ENCODE measurements at regions not wholly inside any gene's neighbourhood (a gene's known extent, or its start where the extent isn't known, plus 50 kb on each side); places are given as distances from the start of the nearest gene placed in this dataset.

DNA sequence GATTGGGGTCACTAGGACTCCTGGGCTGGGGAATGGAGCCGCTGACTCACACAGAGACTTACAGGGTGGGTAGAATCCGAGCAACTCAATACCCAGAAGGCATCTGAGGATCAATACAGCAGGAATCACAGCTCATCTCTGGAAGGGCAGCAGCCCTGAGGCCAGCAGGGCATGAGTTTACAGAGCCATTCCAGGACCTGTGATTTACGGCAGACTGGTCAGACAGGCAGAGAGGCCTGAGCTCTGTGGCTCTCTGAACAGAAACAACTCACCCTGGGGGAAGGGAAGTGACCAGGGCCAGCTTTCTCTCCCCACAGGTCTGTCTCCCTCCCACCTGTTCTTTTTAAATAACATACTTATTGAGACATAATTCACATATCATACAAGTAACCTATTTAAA, 88.2 kb upstream of the CXCL12 start:
- DNase-seq = no peak
- no peak overlapping the region for H3K27ac Mint-ChIP-seq
- H3K4me1 Mint-ChIP-seq = no peaks in the 10 kb centered on the region
- H3K4me3 Mint-ChIP-seq = no peak overlapping the region
- CTCF ChIA-PET = no interaction called here
- H3K9me3 Mint-ChIP-seq = no peaks in the 10 kb centered on the region
- TF ChIP-seq, protein P1, sequence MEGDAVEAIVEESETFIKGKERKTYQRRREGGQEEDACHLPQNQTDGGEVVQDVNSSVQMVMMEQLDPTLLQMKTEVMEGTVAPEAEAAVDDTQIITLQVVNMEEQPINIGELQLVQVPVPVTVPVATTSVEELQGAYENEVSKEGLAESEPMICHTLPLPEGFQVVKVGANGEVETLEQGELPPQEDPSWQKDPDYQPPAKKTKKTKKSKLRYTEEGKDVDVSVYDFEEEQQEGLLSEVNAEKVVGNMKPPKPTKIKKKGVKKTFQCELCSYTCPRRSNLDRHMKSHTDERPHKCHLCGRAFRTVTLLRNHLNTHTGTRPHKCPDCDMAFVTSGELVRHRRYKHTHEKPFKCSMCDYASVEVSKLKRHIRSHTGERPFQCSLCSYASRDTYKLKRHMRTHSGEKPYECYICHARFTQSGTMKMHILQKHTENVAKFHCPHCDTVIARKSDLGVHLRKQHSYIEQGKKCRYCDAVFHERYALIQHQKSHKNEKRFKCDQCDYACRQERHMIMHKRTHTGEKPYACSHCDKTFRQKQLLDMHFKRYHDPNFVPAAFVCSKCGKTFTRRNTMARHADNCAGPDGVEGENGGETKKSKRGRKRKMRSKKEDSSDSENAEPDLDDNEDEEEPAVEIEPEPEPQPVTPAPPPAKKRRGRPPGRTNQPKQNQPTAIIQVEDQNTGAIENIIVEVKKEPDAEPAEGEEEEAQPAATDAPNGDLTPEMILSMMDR (IDR thresholded peaks at IDR 0.05) = no peak
- POLR2A ChIA-PET = no interaction called here
- H3K27me3 Mint-ChIP-seq = peaks cover 4% of the 10 kb centered on the region
- H3K36me3 Mint-ChIP-seq (ENCODE audit: low read depth) = no peaks in the 10 kb centered on the region
- no peak for ATAC-seq (ENCODE audit: low read depth)
- intact Hi-C loops (cut with micrococcal nuclease) = no loop called here

DNA sequence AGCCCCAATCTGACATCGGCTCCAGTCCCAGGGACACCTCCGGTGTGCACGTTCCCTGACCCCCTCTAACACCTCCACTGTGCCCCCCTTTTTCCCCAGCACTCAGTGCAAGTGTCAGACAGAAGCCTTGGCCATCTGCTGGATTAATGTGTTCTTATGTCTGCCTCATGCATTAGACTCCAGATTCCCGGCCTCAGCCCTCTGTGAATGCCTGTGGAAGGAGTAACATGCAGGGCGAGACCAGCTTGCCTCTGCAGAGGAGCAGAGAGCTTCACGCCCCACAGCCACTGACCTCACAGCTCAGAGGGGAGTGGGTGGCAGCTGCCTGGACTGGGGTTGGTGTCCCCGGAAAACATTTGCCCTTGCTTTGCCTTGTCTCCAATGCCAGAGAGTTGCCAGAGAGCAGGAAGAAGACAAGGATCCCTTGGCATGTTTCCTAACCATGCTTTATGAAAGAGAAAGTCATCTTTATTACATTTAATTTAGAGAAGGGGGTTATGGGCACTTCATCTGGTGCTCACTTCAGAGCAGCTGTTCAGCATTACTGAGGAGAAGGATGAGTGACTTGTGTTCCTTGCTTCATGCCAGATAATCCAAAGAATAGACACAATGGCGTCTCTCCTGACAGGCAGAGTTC, 91.6 kb upstream of the CXCL12 start:
- intact Hi-C loops (cut with micrococcal nuclease) = no loop called here
- H3K4me1 Mint-ChIP-seq = no peaks in the 10 kb centered on the region
- TF ChIP-seq, protein P1 (IDR thresholded peaks at IDR 0.05) = no peak
- no peak for ATAC-seq (ENCODE audit: low read depth)
- ChIA-PET CTCF (no interaction called here), POLR2A (no interaction called here)
- no peak for DNase-seq
- H3K9me3 Mint-ChIP-seq = no peaks in the 10 kb centered on the region
- no peaks in the 10 kb centered on the region for H3K27me3 Mint-ChIP-seq
- H3K4me3 Mint-ChIP-seq = no peak overlapping the region
- H3K36me3 Mint-ChIP-seq (ENCODE audit: low read depth) = no peaks in the 10 kb centered on the region
- no peak overlapping the region for H3K27ac Mint-ChIP-seq

DNA sequence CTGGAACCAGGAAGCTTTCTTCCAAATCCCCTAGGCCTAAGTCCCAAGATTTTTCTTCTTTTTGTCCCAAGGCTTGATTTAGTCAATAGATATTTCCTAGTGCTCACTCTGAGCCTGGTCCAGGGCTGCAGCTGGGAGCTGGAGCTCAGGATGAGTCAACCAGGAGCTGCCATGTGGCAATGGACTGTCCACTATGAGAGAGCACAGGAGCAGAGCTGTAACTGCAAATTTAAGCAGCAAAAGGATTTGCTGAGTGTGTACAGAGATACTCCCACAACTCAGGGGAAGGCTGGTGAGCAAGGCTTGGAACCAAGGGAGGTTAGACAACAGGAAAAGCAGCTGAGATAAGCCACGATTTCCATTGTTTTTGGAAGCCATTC, 92.1 kb upstream of the CXCL12 start:
- no peak for DNase-seq
- Mint-ChIP-seq H3K4me1 (no peaks in the 10 kb centered on the region), H3K27ac (no peak overlapping the region), H3K9me3 (no peaks in the 10 kb centered on the region), H3K36me3 (ENCODE audit: low read depth) (no peaks in the 10 kb centered on the region), H3K4me3 (no peak overlapping the region), H3K27me3 (no peaks in the 10 kb centered on the region)
- CTCF ChIA-PET = no interaction called here
- POLR2A ChIA-PET = no interaction called here
- no peak for ATAC-seq (ENCODE audit: low read depth)
- intact Hi-C loops (cut with micrococcal nuclease) = no loop called here
- TF ChIP-seq, protein P1 (IDR thresholded peaks at IDR 0.05) = no peak

DNA sequence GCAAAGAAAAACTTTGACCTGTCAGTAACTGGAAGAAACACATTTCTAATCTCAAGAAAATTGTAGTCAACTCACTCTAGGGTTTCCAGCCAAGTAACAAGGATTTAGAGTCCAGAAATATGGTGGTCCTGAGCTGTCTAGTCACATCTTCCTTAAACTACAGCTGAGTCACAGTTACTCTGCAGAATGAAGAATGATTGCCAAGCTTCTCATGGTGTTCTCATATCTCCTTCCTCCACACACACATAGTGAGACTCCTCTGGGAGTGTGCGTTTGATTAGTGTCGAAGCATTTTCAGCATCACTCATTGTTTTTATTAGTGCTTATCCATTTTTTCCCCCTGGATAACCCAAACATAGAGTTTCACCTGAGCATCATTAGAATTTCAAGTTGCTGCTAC, 93.1 kb upstream of the CXCL12 start:
- Mint-ChIP-seq H3K9me3 (peaks cover 3% of the 10 kb centered on the region), H3K36me3 (ENCODE audit: low read depth) (no peaks in the 10 kb centered on the region), H3K27me3 (no peaks in the 10 kb centered on the region), H3K27ac (no peak overlapping the region), H3K4me1 (no peaks in the 10 kb centered on the region), H3K4me3 (no peak overlapping the region)
- CTCF ChIA-PET = no interaction called here
- ATAC-seq (ENCODE audit: low read depth) (no peak), DNase-seq (no peak)
- POLR2A ChIA-PET = no interaction called here
- intact Hi-C loops (cut with micrococcal nuclease) = no loop called here
- TF ChIP-seq, protein P1 (IDR thresholded peaks at IDR 0.05) = no peak

DNA sequence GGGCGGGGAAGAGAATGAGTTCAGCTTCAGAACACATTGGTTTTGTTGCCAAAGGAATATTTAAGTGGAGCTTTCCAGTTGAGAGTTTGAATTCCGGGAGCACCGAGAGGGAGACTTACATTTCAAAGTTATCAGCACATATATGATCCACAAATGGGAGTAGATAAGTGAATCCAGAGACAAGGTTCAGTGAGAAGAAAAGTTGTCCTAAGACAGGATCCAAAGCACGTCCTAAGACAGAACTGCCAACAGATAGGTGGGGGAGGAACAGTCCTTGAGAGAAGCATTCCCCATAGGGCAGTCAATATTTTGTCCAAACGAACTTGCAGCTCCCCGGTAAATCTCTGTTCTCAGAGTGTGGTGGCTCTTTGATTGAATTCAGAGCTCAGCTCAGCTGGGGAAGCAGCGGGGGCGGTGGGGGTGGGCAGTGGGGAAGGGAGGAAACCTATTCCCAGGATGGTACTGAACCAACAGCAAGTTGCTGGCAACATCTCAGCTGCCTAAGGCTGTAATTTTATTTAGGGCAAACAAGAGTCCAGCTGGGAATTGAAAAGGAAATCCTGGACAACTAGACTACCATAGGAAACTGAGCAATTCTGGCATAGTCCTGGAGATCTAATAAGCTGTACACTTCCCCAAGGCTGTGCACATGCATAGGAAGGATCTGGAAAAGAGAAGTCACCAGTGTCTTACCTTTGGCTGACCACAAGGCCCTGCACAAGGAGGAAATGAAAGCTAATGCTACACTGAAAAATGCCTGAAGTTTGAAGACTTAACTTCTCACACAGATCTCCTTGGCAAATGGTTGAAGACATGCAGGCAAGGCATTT, 94.2 kb upstream of the CXCL12 start:
- POLR2A ChIA-PET = no interaction called here
- intact Hi-C loops (cut with micrococcal nuclease) = no loop called here

More for the DNA sequence above, 94.2 kb upstream of the CXCL12 start:
- no peak for ATAC-seq (ENCODE audit: low read depth)
- Mint-ChIP-seq H3K4me3 (no peak overlapping the region), H3K4me1 (no peaks in the 10 kb centered on the region), H3K36me3 (ENCODE audit: low read depth) (no peaks in the 10 kb centered on the region), H3K9me3 (peaks cover 3% of the 10 kb centered on the region), H3K27ac (no peak overlapping the region), H3K27me3 (no peaks in the 10 kb centered on the region)
- no peak for DNase-seq
- CTCF ChIA-PET = no interaction called here
- TF ChIP-seq, protein P1 (IDR thresholded peaks at IDR 0.05) = no peak

Data from activated B cell treated with CpG ODN at 0.5 μM for 24 hours (primary cell).